Neural cell (in vitro differentiated cells): ENCODE measurements at regions not wholly inside any gene's neighbourhood (a gene's known extent, or its start where the extent isn't known, plus 50 kb on each side); places are given as distances from the start of the nearest gene placed in this dataset.
"Not testable (repeated sequence)": the region's sequence is repeated elsewhere in the genome, so short reads cannot be mapped to it uniquely, and the experiment has no call there.

Experiments
- H2AFZ ChIP-seq: fragments of 200-600, 300-800 bp; sonication (generic), shearing (Covaris generic); 2 replicates; pipeline ENCODE4 v1.6.0; 2014; ENCODE audit warnings: low read depth, mild to moderate bottlenecking, antibody characterized with exemption, low read length, moderate library complexity
- H3F3A ChIP-seq: fragments of 200-600 bp; shearing (Covaris generic); 2 replicates; pipeline ENCODE4 v1.6.1; 2016; ENCODE audit warnings: mild to moderate bottlenecking, moderate library complexity, mixed read lengths, antibody characterized with exemption, low read length; ENCODE audit not compliant: insufficient read depth, poor library complexity, severe bottlenecking
- H3K27ac ChIP-seq: fragments of 200-600, 300-800 bp; sonication (generic), shearing (Covaris generic); 2 replicates; pipeline ENCODE4 v1.5.1; 2014; ENCODE audit warnings: mild to moderate bottlenecking, low read length, moderate library complexity
- H3K27me3 ChIP-seq: fragments of 300-800, 200-600 bp; sonication (generic), shearing (Covaris generic); 2 replicates; pipeline ENCODE4 v1.6.0; 2014; ENCODE audit warnings: mild to moderate bottlenecking, low read depth, low read length, moderate library complexity; ENCODE audit not compliant: insufficient read depth
- H3K36me3 ChIP-seq: fragments of 300-800, 200-600 bp; sonication (generic), shearing (Covaris generic); 2 replicates; pipeline ENCODE4 v1.5.1; 2014; ENCODE audit warnings: mild to moderate bottlenecking, antibody characterized with exemption, low read length, moderate library complexity; ENCODE audit not compliant: insufficient read depth
- H3K4me2 ChIP-seq: fragments of 300-800, 200-600 bp; sonication (generic), shearing (Covaris generic); 2 replicates; pipeline ENCODE4 v1.6.0; 2014; ENCODE audit warnings: mild to moderate bottlenecking, low read length
- H3K4me3 ChIP-seq: fragments of 300-800, 200-600 bp; sonication (generic), shearing (Covaris generic); 2 replicates; pipeline ENCODE4 v1.5.1; 2014; ENCODE audit warnings: mild to moderate bottlenecking, low read length, moderate library complexity
- H3K79me2 ChIP-seq: fragments of 200-600 bp; shearing (Covaris generic); replicated peaks from 2 replicates; pipeline ENCODE4 v1.6.0; 2014; ENCODE audit warnings: mild to moderate bottlenecking, low read length, moderate library complexity; ENCODE audit not compliant: insufficient read depth
- H3K9ac ChIP-seq: fragments of 300-800, 200-600 bp; sonication (generic), shearing (Covaris generic); 2 replicates; pipeline ENCODE4 v1.6.1; 2016; ENCODE audit warnings: mild to moderate bottlenecking, low read length, mixed read lengths
- H3K9me2 ChIP-seq: fragments of 200-600 bp; shearing (Covaris generic); 2 replicates; pipeline ENCODE4 v1.6.1; 2016; ENCODE audit warnings: mild to moderate bottlenecking, low read length, mixed read lengths; ENCODE audit not compliant: insufficient read depth
- H3K9me3 ChIP-seq: fragments of 200-600, 300-800 bp; sonication (generic), shearing (Covaris generic); 2 replicates; pipeline ENCODE4 v1.6.1; 2016; ENCODE audit warnings: mild to moderate bottlenecking, mixed run types, low read length, moderate library complexity, mixed read lengths
- H4K20me1 ChIP-seq: fragments of 200-600 bp; shearing (Covaris generic); 2 replicates; pipeline ENCODE4 v1.6.1; 2016; ENCODE audit warnings: mild to moderate bottlenecking, mixed run types; ENCODE audit not compliant: insufficient read depth
- EP300 ChIP-seq: fragments of 450-650 bp; conservative IDR thresholded peaks from 2 replicates; pipeline ENCODE4 v1.6.1; 2014; ENCODE audit warnings: antibody characterized with exemption, mild to moderate bottlenecking, moderate library complexity; ENCODE audit not compliant: poor library complexity, severe bottlenecking
- EZH2 ChIP-seq: fragments of 200-600, 300-800 bp; shearing (Covaris generic), sonication (generic); IDR thresholded peaks from 2 replicates; pipeline ENCODE4 v1.6.1; 2014; ENCODE audit warnings: antibody characterized with exemption, low read length, borderline replicate concordance, mild to moderate bottlenecking; ENCODE audit not compliant: insufficient read depth, poor library complexity, severe bottlenecking
- MXI1 ChIP-seq: fragments of 450-650 bp; conservative IDR thresholded peaks from 2 replicates; pipeline ENCODE4 v1.6.1; 2014; ENCODE audit warnings: antibody characterized with exemption, mild to moderate bottlenecking; ENCODE audit not compliant: poor library complexity, severe bottlenecking
- POLR2AphosphoS5 ChIP-seq: IDR thresholded peaks from 2 replicates; pipeline ENCODE4 v1.6.1; 2012
- RAD21 ChIP-seq: fragments of 450-650 bp; conservative IDR thresholded peaks from 2 replicates; pipeline ENCODE4 v1.6.1; 2014; ENCODE audit warnings: antibody characterized with exemption, mild to moderate bottlenecking, moderate library complexity
- SMC3 ChIP-seq: fragments of 450-650 bp; conservative IDR thresholded peaks from 2 replicates; pipeline ENCODE4 v1.6.1; 2014; ENCODE audit warnings: antibody characterized with exemption, mild to moderate bottlenecking, moderate library complexity; ENCODE audit not compliant: poor library complexity
- TAF1 ChIP-seq: IDR thresholded peaks from 2 replicates; pipeline ENCODE4 v1.6.1; 2012; ENCODE audit warnings: low read depth
- TF ChIP-seq, protein P1 (sequence below): fragments of 450-650 bp; IDR thresholded peaks from 2 replicates; pipeline ENCODE4 v1.5.1; 2014; ENCODE audit warnings: antibody characterized with exemption, mild to moderate bottlenecking, moderate library complexity; ENCODE audit not compliant: poor library complexity, severe bottlenecking
- TF ChIP-seq, protein P2 (sequence below): IDR thresholded peaks from 2 replicates; pipeline ENCODE4 v1.6.1; 2012; ENCODE audit warnings: borderline replicate concordance

DNA sequence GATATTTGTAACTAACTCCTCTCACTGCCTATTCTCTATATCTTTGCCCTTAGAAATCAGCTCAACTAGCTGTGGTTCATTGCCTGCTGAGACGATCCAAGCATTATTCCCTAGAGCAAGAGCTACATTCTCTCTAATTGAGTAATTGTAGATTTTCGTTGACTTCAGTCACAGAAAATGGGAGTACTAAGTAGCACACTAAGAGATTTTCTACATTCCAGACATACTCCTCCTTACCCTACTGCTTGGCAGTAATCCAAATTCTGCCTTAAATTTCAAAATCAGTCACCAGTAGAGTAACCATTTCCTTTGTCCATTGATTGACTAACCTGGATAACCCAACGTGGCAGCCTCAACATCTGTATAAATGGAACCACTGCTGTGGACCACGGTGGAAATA, 1786.8 kb downstream of the SLITRK5 start:
- Histone ChIP-seq H3K9me3 (no peaks in the 10 kb centered on the region), H3K4me3 (no peak overlapping the region), H3K36me3 (no peaks in the 10 kb centered on the region), H3K79me2 (no peaks in the 10 kb centered on the region), H3K9me2 (no peaks in the 10 kb centered on the region), H3F3A (no peaks in the 10 kb centered on the region), H4K20me1 (no peaks in the 10 kb centered on the region), H2AFZ (no peak overlapping the region), H3K27me3 (no peaks in the 10 kb centered on the region), H3K4me2 (no peak overlapping the region), H3K9ac (no peak overlapping the region), H3K27ac (no peak overlapping the region)
- no peak for TF ChIP-seq POLR2AphosphoS5
- TF ChIP-seq EZH2: no peak
- TF ChIP-seq SMC3: no peak
- no peak for TF ChIP-seq RAD21

- H2AFZ ChIP-seq: no peak overlapping the region
- H3K36me3 ChIP-seq: no peaks in the 10 kb centered on the region
- H3K9me3 ChIP-seq: no peaks in the 10 kb centered on the region
- no peak overlapping the region for H3K9ac ChIP-seq
- no peaks in the 10 kb centered on the region for H3K9me2 ChIP-seq
- H3K27ac ChIP-seq: no peak overlapping the region
- no peak overlapping the region for H3K4me3 ChIP-seq
- no peaks in the 10 kb centered on the region for H4K20me1 ChIP-seq
- no peaks in the 10 kb centered on the region for H3K79me2 ChIP-seq
- no peaks in the 10 kb centered on the region for H3F3A ChIP-seq
- no peak for TF ChIP-seq POLR2AphosphoS5
- TF ChIP-seq RAD21: no peak
- TF ChIP-seq, protein P1, sequence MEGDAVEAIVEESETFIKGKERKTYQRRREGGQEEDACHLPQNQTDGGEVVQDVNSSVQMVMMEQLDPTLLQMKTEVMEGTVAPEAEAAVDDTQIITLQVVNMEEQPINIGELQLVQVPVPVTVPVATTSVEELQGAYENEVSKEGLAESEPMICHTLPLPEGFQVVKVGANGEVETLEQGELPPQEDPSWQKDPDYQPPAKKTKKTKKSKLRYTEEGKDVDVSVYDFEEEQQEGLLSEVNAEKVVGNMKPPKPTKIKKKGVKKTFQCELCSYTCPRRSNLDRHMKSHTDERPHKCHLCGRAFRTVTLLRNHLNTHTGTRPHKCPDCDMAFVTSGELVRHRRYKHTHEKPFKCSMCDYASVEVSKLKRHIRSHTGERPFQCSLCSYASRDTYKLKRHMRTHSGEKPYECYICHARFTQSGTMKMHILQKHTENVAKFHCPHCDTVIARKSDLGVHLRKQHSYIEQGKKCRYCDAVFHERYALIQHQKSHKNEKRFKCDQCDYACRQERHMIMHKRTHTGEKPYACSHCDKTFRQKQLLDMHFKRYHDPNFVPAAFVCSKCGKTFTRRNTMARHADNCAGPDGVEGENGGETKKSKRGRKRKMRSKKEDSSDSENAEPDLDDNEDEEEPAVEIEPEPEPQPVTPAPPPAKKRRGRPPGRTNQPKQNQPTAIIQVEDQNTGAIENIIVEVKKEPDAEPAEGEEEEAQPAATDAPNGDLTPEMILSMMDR: no peak
- TF ChIP-seq SMC3: no peak
- TF ChIP-seq MXI1: no peak
- no peak for TF ChIP-seq EP300
- no peak for TF ChIP-seq EZH2
- no peak for TF ChIP-seq TAF1
- TF ChIP-seq, protein P2, sequence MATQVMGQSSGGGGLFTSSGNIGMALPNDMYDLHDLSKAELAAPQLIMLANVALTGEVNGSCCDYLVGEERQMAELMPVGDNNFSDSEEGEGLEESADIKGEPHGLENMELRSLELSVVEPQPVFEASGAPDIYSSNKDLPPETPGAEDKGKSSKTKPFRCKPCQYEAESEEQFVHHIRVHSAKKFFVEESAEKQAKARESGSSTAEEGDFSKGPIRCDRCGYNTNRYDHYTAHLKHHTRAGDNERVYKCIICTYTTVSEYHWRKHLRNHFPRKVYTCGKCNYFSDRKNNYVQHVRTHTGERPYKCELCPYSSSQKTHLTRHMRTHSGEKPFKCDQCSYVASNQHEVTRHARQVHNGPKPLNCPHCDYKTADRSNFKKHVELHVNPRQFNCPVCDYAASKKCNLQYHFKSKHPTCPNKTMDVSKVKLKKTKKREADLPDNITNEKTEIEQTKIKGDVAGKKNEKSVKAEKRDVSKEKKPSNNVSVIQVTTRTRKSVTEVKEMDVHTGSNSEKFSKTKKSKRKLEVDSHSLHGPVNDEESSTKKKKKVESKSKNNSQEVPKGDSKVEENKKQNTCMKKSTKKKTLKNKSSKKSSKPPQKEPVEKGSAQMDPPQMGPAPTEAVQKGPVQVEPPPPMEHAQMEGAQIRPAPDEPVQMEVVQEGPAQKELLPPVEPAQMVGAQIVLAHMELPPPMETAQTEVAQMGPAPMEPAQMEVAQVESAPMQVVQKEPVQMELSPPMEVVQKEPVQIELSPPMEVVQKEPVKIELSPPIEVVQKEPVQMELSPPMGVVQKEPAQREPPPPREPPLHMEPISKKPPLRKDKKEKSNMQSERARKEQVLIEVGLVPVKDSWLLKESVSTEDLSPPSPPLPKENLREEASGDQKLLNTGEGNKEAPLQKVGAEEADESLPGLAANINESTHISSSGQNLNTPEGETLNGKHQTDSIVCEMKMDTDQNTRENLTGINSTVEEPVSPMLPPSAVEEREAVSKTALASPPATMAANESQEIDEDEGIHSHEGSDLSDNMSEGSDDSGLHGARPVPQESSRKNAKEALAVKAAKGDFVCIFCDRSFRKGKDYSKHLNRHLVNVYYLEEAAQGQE: no peak
- no peak overlapping the region for H3K4me2 ChIP-seq
- H3K27me3 ChIP-seq: no peaks in the 10 kb centered on the region
These were observed 1787.3 kb downstream of the SLITRK5 start for GRCh38 chr13:89458456-89458855.

DNA sequence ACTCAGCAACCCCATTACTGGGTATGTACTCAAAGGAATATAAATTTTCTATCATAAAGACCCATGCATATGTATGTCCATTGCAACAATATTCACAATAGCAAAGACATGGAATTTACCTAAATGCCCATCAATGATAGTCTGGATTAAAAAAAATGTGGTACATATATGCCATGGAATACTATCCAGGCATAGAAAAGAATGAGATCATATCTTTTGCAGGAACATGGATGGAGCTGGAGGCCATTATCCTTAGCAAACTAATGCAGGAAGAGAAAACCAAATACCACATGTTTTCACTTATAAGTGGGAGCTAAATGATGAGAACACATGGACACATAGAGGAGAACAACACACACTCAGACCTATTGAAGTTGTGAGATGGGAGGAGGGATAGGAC, 1789.7 kb downstream of the SLITRK5 start:
- H3K36me3 ChIP-seq, H3K9me3 ChIP-seq, H3K9ac ChIP-seq, H3K27me3 ChIP-seq, H4K20me1 ChIP-seq, H3K4me2 ChIP-seq, H3K27ac ChIP-seq, H3F3A ChIP-seq, H3K9me2 ChIP-seq, H3K4me3 ChIP-seq, H2AFZ ChIP-seq, H3K79me2 ChIP-seq: not testable (repeated sequence)
